ENCODE measurements at regions not wholly inside any gene's neighbourhood (a gene's known extent, or its start where the extent isn't known, plus 50 kb on each side); places are given as distances from the start of the nearest gene placed in this dataset.
"Not testable (repeated sequence)": the region's sequence is repeated elsewhere in the genome, so short reads cannot be mapped to it uniquely, and the experiment has no call there.

GRCh38 chr13:52565324-52565723, 76.9 kb upstream of the HNRNPA1L2 start:
- H4K20me1 ChIP-seq; H3K9ac ChIP-seq; H3K36me3 ChIP-seq; H3K4me1 ChIP-seq; H3K9me3 ChIP-seq (replicated peaks in 1 of 11); H3K27me3 ChIP-seq; H3K27ac ChIP-seq; H3K4me3 ChIP-seq: not testable (repeated sequence)
- peak overlapping the region in 5 of 11 experiments; percentile 9 to 55 (median 28); a peak in 6 of 22 replicates for H3K4me2 ChIP-seq

GRCh38 chr13:52569904-52570602, 72.2 kb upstream of the HNRNPA1L2 start:
- not testable (repeated sequence) for H3K4me2 ChIP-seq, H3K4me3 ChIP-seq

DNA sequence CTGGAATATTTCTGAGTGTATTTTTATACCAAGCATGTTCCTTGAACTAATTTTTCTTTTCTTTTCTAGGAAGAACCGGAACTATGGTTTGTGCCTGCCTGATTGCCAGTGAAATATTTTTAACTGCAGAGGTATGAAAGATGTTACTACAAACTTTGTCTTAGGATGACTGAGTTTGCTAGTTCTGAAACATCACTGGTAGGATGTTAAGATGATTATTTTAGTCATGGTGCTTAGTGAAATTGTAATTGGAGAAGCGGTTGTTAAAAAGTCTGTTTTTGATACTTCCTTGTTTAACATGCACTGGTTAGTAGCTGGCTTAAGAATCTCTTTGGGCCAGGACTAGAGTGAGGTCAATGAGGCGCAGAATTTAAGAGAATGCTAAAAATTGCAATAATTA, 71.1 kb upstream of the HNRNPA1L2 start:
- H3K27me3 ChIP-seq; H3K4me2 ChIP-seq; H3K9ac ChIP-seq; H3K27ac ChIP-seq; H4K20me1 ChIP-seq; H3K4me3 ChIP-seq; H3K4me1 ChIP-seq; H3K9me3 ChIP-seq (replicated peaks in 1 of 11); H3K36me3 ChIP-seq: not testable (repeated sequence)

More at GRCh38 chr13:52569904-52570602, 72.2 kb upstream of the HNRNPA1L2 start:
- not testable (repeated sequence) for H3K27me3 ChIP-seq; H3K4me1 ChIP-seq; H3K36me3 ChIP-seq; H4K20me1 ChIP-seq; H3K27ac ChIP-seq; H3K9ac ChIP-seq; H3K9me3 ChIP-seq (replicated peaks in 1 of 11)

DNA sequence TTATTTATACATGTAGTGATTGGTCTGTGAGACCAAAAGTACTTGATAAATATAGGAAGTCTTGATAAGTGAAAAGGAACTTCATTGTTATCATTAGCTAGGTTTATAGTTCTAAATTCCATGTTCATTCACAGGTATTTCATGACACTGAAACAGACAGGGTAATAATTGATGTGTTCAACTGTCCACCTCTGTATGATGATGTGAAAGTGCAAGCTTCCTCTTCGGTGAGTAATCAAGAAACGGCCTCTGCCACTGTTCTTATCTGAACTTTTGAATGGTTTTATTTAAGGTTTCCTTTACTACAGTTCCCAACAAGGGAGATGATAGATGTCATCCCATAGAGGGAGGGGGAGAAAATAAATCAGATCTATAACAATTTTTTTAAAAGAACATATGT, 59.3 kb upstream of the HNRNPA1L2 start:
- not testable (repeated sequence) for H3K4me3 ChIP-seq; H4K20me1 ChIP-seq; H3K4me1 ChIP-seq; H3K9me3 ChIP-seq (replicated peaks in 1 of 11); H3K27me3 ChIP-seq; H3K4me2 ChIP-seq; H3K9ac ChIP-seq; H3K27ac ChIP-seq; H3K36me3 ChIP-seq

Data from BLaER1 treated with 17β-estradiol and CSF1 and Interleukin-3, amounts not matched to agents 10 nM and 100 nM (cell line).